Ovary (tissue), 3 donors: ENCODE measurements at regions not wholly inside any gene's neighbourhood (a gene's known extent, or its start where the extent isn't known, plus 50 kb on each side); places are given as distances from the start of the nearest gene placed in this dataset.

ENCODE experiments used
- CTCF ChIP-seq, 3 donors: fragments of 450-650 bp in 2 of 3; fragments of 200-600 bp in 1 of 3; IDR thresholded peaks; one replicate each; pipeline versions ENCODE4 v1.5.1 to v1.8.0; 2016 to 2022; ENCODE audit warnings: antibody characterized with exemption in 3 of 3, mild to moderate bottlenecking in 1 of 3
- POLR2A ChIP-seq: fragments of 450-650 bp; IDR thresholded peaks from one replicate; pipeline ENCODE4 v1.6.1; 2017; ENCODE audit warnings: antibody characterized with exemption, mild to moderate bottlenecking, moderate library complexity
- donor health status: DM: no; HTN: no; CAD: no.

- TF ChIP-seq CTCF (IDR thresholded peaks at IDR 0.05) = peak in 2 of 3 donors; percentile 45 to 51
- TF ChIP-seq POLR2A = no peak
These were observed 145.6 kb upstream of the NAV3 start for GRCh38 chr12:77685112-77685511.
